ENCODE measurements at regions not wholly inside any gene's neighbourhood (a gene's known extent, or its start where the extent isn't known, plus 50 kb on each side); places are given as distances from the start of the nearest gene placed in this dataset.

- no peak overlapping the region for H3K56ac ChIP-seq (replicated peaks; ENCODE audit: insufficient read length, low read depth, low read length)
- H3K4me2 ChIP-seq (ENCODE audit: insufficient read depth in 1 of 2, low read depth in 2 of 2, low read length in 2 of 2) = no peak overlapping the region
- FAIRE-seq = peak; percentile 19
- H2BK20ac ChIP-seq (ENCODE audit: low read length) = no peak overlapping the region
- no peak overlapping the region for H2AK5ac ChIP-seq (ENCODE audit: low read depth, low read length)
- no peak overlapping the region for H3K4ac ChIP-seq (replicated peaks; ENCODE audit: insufficient read length, low read depth, low read length)
- H3K23ac ChIP-seq (ENCODE audit: insufficient read length) = no peak overlapping the region
- no peaks in the 10 kb centered on the region for H3K27me3 ChIP-seq (replicated peaks in 1 of 4; ENCODE audit: control insufficient read depth in 3 of 4, extremely low read depth in 1 of 4, insufficient read depth in 3 of 4, low read length in 3 of 4)
- DNase-seq (ENCODE audit: low read depth in 1 of 2, low spot score in 2 of 2) = no peak
- ChIA-PET POLR2A (ENCODE audit: partially characterized antibody) (no interaction called here), CTCF (ENCODE audit: partially characterized antibody) (interaction anchor here (0.6 to 2.0 kb wide), 29 partner anchors 8 to 567 kb away, joined by 3 to 9 read pairs (median 4); no protein-coding TSS in a partner anchor)
- no peaks in the 10 kb centered on the region for H3K79me1 ChIP-seq (ENCODE audit: low read depth, low read length)
- no peak for TF ChIP-seq RXRA (IDR thresholded peaks at IDR 0.05; ENCODE audit: insufficient read depth, low read depth, low read length)
- peak; percentile 50 to 67 (median 61) for TF ChIP-seq CTCF (IDR thresholded peaks at IDR 0.05; ENCODE audit: control extremely low read depth in 1 of 3, insufficient read depth in 1 of 3, low read depth in 1 of 3, low read length in 3 of 3)
- TF ChIP-seq RAD21 (IDR thresholded peaks at IDR 0.05 in 1 of 2, conservative IDR thresholded peaks at IDR 0.05 in 1 of 2; ENCODE audit: low read depth in 2 of 2, low read length in 2 of 2) = peak; percentile 78 to 89
- no peaks in the 10 kb centered on the region for H3K79me2 ChIP-seq (ENCODE audit: control insufficient read depth in 1 of 2, insufficient read depth in 2 of 2, low read length in 2 of 2)
- no peak overlapping the region for H4K5ac ChIP-seq (ENCODE audit: insufficient read length, low read depth, low read length)
- H3K27ac ChIP-seq (ENCODE audit: low read depth, low read length) = no peak overlapping the region
- H2BK15ac ChIP-seq (ENCODE audit: low read length) = no peak overlapping the region
- no peak overlapping the region for H3K18ac ChIP-seq (ENCODE audit: extremely low read depth, low read length)
- no peak overlapping the region for H3K4me3 ChIP-seq (ENCODE audit: extremely low read depth in 1 of 4, insufficient read depth in 2 of 4, low read depth in 3 of 4, low read length in 4 of 4)
- H2BK12ac ChIP-seq (ENCODE audit: low read depth, low read length) = no peak overlapping the region
- H2BK5ac ChIP-seq (ENCODE audit: low read depth, low read length) = no peak overlapping the region
- H4K91ac ChIP-seq (replicated peaks; ENCODE audit: insufficient read length, low read length) = no peak overlapping the region
- peaks cover 0 to 7% (median 0%) of the 10 kb centered on the region in 4 experiments; a peak in 2 of 7 replicates for H3K4me1 ChIP-seq (replicated peaks in 1 of 4; ENCODE audit: control insufficient read depth in 3 of 4, insufficient read depth in 4 of 4, low read length in 3 of 4)
- no peak overlapping the region for H4K8ac ChIP-seq (ENCODE audit: extremely low read depth, insufficient read depth, low read length)
- no peak overlapping the region for H3K14ac ChIP-seq (ENCODE audit: insufficient read length)
- H3K9me3 ChIP-seq (ENCODE audit: insufficient read depth in 2 of 2, low read depth in 1 of 2, low read length in 1 of 2) = no peaks in the 10 kb centered on the region
- no peak overlapping the region for H2BK120ac ChIP-seq (replicated peaks; ENCODE audit: low read depth, low read length)
- H4K20me1 ChIP-seq (replicated peaks in 1 of 2; ENCODE audit: control insufficient read depth in 1 of 2, insufficient read depth in 2 of 2, low read length in 2 of 2) = no peaks in the 10 kb centered on the region
- H3K9ac ChIP-seq (replicated peaks in 1 of 4; ENCODE audit: extremely low read depth in 1 of 4, low read depth in 3 of 4, low read length in 3 of 4) = no peak overlapping the region
- H3K23me2 ChIP-seq (ENCODE audit: low read depth, low read length) = no peaks in the 10 kb centered on the region
- no peak overlapping the region for H2AFZ ChIP-seq (ENCODE audit: low read length)
- H3K36me3 ChIP-seq (ENCODE audit: control insufficient read depth in 2 of 4, insufficient read depth in 4 of 4, low read length in 3 of 4) = no peaks in the 10 kb centered on the region; a peak in 2 of 8 replicates
Observed at GRCh38 chr16:65704866-65705265, 583.0 kb upstream of the CDH11 start.

Data from H1 (cell line).